A673 (cell line): ENCODE measurements at regions not wholly inside any gene's neighbourhood (a gene's known extent, or its start where the extent isn't known, plus 50 kb on each side); places are given as distances from the start of the nearest gene placed in this dataset.

Experiments
- CTCF ChIP-seq: fragments of 300-800, 200-600 bp; sonication (generic); conservative IDR thresholded peaks from 2 replicates; pipeline ENCODE4 v1.5.1; 2017; ENCODE audit warnings: low read depth, mild to moderate bottlenecking, antibody characterized with exemption, low read length, moderate library complexity, mixed read lengths
- EZH2 ChIP-seq: fragments of 200-600 bp; sonication (generic); IDR thresholded peaks from 2 replicates; pipeline ENCODE4 v1.6.1; 2017; ENCODE audit warnings: borderline replicate concordance, low read depth, mild to moderate bottlenecking, mixed read lengths, antibody characterized with exemption, low read length; ENCODE audit not compliant: poor library complexity, severe bottlenecking

DNA sequence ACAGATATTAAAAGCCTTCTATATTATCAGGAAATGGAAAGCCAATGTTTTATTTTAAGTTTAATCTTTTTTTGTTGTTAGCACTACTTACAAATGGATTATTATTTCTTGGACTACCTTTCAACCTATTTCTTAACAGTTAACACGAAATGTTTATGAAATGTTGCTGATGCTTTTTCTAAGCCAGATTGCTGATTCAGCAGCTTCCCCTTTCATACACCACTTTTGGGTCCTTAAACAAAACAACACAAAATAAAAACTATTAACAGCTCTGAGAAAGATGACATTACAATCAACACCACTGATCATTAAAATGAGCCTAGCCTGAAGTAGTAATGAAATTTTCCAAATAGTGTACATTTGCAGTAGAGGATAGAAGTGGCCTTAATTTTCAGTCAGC, 99.2 kb upstream of the VEPH1 start:
- no peak for TF ChIP-seq CTCF
- TF ChIP-seq EZH2: no peak
